Germinal center (tissue), 1 donor: ENCODE measurements at regions not wholly inside any gene's neighbourhood (a gene's known extent, or its start where the extent isn't known, plus 50 kb on each side); places are given as distances from the start of the nearest gene placed in this dataset.
"Not testable (repeated sequence)": the region's sequence is repeated elsewhere in the genome, so short reads cannot be mapped to it uniquely, and the experiment has no call there.

ENCODE experiments used
- DNase-seq: peaks from one replicate; pipeline ENCODE4 v3.0.0; 2012; ENCODE audit warnings: mixed read lengths, low spot score

DNA sequence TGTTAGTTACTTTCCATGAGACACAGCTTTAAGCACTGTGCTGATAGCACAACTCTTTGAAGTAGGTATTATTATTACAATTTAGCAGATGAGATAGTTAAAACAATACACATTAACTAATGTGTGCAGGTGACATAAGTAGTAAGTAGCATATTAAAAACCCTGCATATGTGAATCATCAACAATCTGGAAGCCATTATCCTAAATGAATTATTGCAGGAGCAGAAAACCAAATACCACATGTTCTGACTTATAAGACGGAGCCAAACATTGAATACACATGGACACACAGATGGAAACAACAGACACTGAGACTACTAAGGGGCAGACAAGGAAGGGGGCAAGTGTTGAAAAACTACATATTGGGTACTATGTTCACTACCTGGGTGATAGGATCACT is 300.3 kb upstream of the GULP1 start:
- DNase-seq: no peak

DNA sequence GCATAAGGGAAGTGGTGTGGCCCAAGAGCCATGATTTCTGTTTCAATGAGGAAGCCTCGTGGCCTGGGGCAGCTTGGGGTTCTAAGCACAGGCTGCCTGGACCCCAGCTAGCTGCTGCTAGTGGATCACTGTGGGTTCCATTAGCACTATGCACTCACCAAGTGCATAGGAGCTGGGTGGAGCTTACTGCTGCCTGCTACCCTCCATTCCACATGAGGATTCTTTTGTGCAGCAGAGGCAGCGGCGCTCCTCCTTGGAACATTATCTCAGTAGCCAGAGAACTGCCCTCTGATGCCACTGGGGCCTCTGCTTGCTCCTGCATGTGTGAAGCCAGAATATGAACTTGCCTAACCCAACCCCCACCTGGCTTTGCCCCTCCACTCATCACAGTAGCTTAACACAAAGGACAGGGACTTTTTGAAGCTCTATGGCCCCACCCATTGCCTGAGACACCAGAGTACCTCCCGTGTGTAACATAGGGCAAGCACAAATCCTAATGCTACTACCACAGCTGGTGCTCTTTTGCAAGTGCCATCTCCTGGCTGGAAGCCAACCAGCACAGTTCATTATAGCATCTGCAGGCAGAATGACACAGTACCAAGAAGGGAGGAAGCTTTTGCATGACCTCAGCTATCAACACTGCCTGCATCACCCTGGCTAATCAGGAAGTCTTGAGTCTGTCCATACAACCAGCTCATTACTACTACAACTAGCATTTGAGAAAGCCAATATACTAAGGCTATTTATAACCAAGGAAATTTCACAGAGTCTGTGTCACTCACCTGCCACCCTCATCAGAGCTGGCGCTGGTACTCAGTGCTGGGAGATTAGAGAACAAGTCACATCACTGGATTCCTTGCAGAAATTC is 297.0 kb upstream of the GULP1 start:
- no peak for DNase-seq

GRCh38 chr2:187995556-187995955 is 296.1 kb upstream of the GULP1 start:
- DNase-seq: no peak

DNA sequence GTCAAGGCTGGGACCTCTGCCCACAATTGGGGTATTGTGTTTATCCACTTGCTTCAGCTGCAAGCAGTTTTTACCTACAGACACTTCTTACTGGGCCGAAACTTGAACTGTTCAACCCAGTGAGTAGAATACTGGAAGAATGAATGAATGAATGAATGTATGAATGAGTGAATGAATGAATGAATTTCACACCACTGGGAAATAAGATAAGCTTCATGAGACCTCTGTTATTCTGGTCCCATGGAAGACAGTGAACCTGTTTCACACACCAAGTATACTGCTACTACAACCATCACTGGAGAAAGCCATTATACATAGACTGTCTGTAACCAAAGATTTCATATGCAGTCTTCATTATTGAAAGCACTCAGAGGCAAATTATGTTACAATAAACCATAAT is 295.0 kb upstream of the GULP1 start:
- DNase-seq: no peak

GRCh38 chr2:188000189-188000588 is 291.5 kb upstream of the GULP1 start:
- DNase-seq: no peak

- no peak for DNase-seq
Measured at GRCh38 chr2:188003800-188004199, 287.9 kb upstream of the GULP1 start.

DNA sequence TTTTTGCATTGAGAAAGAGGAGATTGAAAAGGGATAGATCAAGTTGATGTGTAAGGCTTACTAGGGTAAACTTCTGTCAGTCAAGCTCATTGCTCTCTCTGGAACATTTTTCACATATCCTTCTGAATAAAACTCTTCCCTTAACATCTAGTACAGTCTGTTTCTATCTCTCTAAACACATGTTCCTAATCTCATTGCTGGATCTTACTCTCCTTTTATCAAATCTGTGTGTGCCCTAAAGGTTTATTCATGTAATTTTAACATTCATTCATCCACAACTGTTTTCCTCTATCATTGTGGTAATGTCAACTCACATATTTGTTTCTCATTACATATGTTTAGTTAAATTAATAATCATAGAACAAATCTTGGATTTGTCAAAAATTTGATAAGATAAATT is 277.9 kb upstream of the GULP1 start:
- no peak for DNase-seq

DNA sequence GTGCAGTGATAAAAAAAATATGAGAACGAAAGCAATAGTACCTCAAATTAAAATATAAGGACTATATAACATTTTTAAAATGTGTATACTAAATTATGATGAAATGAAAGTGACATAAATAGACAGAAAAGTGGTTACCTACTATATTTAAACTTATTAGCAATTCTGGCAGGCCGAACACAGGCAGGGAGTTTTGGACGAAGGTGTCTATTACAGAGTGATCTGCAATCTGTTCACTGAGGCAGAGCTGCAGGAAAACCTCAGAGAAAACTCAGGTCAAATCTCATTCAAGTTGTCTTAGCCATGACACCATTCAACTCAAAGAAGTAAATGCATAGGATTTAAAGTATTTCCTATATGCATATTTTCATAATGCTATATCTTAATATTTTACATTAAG is 274.8 kb upstream of the GULP1 start:
- no peak for DNase-seq

DNA sequence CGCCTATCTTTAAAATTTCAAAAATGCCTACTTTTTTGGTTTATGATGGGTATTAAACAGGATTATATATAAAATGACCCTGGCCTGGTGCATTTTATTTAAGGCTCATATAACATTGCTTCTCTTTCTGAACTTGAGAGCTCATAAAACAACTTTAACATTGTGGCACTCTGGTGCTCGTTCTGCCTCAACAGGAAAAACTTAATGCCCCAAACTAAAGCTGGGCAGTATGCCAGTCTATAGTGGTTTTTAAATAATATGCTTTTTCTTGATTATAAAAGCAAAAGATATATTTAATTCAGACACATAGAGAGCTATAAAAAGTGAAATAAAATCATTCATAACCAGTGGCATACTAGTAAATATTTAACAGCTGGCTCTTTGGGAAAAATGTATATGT is 269.3 kb upstream of the GULP1 start:
- DNase-seq: no peak

GRCh38 chr2:188023035-188023434 is 268.6 kb upstream of the GULP1 start:
- no peak for DNase-seq

DNA sequence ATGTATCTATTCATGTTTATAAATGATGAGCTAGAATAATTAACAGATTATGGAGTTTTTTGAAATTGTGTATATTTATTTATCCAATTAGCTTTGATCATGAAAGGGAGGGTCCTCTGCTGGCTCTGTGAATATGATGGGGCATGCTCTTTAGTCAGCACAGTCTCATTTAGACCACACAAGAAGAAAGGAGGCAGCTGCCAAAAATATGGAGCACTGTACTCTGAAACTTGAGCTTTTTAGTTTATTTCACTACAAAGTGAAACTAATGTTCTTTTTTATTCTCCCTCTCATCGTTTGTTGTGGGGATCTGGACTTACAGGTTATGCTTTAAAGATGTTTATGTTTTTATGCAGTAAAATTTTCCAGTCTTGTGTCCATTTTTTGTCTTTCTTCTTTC is 266.9 kb upstream of the GULP1 start:
- no peak for DNase-seq

GRCh38 chr2:188028739-188029138 is 262.9 kb upstream of the GULP1 start:
- DNase-seq: no peak

DNA sequence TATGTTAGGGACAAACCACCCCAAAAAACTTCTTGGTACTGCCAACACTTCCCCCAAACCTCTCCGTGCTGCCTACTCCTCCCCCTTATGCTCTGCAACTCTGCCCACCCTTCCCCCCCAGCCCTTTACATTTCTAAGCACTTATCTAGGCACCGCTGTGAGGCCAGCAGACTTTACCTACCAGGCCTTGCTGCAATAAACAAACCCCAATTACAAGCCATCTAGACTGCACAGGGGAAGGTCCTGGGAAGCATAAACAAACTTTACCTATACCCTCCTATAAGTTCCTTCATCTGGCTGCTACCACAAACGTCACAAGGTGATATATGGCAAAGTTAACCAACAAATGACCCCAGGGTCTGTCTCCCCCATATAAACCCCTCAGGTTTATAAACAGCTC is 259.4 kb upstream of the GULP1 start:
- DNase-seq: no peak

GRCh38 chr2:188032786-188033185 is 258.9 kb upstream of the GULP1 start:
- no peak for DNase-seq

DNA sequence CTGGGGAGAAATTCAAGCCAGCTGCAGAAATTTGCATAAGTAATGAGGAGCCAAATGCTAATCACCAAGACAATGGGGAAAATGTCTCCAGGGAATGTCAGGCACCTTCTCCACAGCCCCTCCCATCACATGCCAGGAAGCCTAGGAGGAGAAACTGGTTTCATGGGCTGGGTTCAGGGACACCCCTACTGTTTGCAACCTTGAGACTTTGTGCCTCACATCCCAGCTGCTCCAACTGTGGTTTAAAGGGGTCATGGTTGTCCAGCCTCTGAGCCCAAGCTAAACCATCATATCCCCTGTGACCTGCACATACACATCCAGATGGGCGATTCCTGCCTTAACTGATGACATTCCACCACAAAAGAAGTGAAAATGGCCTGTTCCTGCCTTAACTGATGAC is 258.4 kb upstream of the GULP1 start:
- DNase-seq: not testable (repeated sequence)

DNA sequence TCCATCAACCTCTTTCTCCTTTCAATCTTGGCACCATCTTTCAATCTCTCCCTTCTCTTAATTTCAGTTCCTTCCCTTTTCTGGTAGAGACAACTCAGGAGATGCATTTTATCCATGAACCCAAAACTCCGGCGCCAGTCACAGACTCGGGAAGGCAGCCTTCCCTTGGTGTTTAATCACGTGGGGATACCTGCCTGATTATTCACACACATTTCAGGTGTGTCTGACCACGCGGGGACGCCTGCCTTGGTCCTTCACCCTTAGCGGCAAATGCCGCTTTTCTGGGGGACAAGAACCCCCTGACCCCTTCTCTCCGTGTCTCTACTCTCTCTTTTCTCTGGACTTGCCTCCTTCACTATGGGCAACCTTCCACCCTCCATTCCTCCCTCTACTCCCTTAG is 257.6 kb upstream of the GULP1 start:
- DNase-seq: not testable (repeated sequence)

GRCh38 chr2:188035377-188035776 is 256.3 kb upstream of the GULP1 start:
- not testable (repeated sequence) for DNase-seq

DNA sequence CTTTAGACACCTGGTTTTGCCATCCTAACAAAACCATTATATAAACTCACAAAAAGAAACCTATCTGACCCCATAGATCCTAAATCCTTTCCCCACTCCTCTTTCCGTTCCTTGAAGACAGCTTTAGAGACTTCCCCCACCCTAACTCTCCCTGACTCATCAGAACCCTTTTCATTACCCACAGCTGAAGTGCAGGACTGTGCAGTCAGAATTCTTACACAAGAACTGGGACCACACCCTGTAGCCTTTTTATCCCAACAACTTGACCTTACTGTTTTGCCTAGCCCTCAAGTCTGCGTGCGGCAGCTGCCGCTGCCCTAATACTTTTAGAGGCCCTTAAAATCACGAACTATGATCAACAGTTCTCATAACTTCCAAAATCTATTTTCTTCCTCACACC is 254.9 kb upstream of the GULP1 start:
- DNase-seq: not testable (repeated sequence)

- DNase-seq: no peak
Measured at GRCh38 chr2:188039307-188039706, 252.4 kb upstream of the GULP1 start.

GRCh38 chr2:188042412-188042811 is 249.3 kb upstream of the GULP1 start:
- no peak for DNase-seq

DNA sequence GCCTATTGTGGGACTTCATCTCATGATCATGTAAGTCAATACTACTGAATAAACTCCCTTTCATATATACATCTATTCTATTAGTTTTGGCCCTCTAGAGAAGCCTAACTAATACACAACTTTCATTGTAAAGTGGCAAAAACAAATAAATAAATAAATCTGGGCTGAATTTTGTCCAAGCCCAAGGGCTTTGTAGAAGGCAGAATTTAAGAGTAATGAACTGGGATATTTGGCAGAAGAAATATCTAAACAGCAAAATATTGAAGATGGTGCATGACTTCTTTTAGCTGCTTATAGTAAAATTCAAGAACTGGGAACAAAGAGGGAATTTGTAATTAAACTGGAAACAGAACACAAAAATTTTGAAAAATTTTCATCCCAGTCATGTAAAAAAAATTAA is 246.7 kb upstream of the GULP1 start:
- DNase-seq: no peak

- no peak for DNase-seq
Measured at GRCh38 chr2:188046437-188046836, 245.2 kb upstream of the GULP1 start.

DNA sequence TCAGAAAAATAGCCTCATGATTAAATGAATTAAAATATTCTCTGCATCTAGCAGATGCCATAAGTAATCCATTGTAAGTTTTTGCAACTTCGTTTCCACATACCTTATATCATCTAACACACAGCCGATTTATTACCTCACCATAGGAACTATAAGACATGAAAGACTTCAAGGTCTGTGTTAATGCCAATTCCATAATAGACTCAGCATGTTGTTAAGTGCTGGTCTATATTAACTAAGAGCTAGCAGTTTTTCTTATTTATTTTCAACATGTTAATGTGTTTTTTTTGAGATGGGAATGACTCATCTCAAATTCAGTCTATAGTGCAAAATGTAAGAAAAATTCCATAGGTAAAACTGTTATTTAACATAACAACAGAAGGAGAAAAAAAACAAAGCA is 243.9 kb upstream of the GULP1 start:
- no peak for DNase-seq

- DNase-seq: no peak
Measured at GRCh38 chr2:188050726-188051125, 240.9 kb upstream of the GULP1 start.
